ENCODE measurements at regions not wholly inside any gene's neighbourhood (a gene's known extent, or its start where the extent isn't known, plus 50 kb on each side); places are given as distances from the start of the nearest gene placed in this dataset.

DNA sequence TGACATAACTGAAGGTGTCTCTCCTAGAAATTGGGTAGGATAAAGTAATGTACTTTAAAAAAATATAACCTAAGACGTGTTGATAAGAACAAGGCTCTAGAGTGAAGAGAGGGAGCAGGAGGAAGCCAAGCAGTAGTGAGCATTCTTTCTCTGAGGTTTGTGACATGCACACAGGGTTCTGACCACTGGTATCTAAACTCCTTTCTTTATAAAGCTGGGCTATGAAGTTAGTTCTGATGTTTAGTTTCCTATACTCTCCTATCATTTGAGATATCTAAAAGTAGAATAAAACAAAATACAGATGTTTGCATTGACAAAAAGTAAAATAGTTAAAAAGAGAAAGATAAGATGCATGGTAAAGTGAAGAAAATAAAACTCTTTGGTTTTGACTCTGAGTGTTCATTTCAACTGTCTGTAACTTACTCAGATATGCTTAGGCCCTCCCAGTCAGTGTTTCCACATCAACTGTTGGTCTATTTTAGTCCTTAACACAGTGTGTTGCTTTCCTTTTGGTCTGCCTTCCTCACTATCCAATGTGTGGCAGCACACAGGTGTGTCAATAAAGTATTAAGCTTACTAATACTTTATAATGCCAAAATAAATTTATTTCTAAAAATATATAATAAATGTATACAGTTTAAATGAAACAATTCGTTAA, 543.5 kb downstream of the PTPRC start:
- no peak for FAIRE-seq
- TF ChIP-seq, protein P1, sequence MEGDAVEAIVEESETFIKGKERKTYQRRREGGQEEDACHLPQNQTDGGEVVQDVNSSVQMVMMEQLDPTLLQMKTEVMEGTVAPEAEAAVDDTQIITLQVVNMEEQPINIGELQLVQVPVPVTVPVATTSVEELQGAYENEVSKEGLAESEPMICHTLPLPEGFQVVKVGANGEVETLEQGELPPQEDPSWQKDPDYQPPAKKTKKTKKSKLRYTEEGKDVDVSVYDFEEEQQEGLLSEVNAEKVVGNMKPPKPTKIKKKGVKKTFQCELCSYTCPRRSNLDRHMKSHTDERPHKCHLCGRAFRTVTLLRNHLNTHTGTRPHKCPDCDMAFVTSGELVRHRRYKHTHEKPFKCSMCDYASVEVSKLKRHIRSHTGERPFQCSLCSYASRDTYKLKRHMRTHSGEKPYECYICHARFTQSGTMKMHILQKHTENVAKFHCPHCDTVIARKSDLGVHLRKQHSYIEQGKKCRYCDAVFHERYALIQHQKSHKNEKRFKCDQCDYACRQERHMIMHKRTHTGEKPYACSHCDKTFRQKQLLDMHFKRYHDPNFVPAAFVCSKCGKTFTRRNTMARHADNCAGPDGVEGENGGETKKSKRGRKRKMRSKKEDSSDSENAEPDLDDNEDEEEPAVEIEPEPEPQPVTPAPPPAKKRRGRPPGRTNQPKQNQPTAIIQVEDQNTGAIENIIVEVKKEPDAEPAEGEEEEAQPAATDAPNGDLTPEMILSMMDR (IDR thresholded peaks at IDR 0.05; ENCODE audit: borderline replicate concordance, extremely low read depth, insufficient read depth) = no peak

DNA sequence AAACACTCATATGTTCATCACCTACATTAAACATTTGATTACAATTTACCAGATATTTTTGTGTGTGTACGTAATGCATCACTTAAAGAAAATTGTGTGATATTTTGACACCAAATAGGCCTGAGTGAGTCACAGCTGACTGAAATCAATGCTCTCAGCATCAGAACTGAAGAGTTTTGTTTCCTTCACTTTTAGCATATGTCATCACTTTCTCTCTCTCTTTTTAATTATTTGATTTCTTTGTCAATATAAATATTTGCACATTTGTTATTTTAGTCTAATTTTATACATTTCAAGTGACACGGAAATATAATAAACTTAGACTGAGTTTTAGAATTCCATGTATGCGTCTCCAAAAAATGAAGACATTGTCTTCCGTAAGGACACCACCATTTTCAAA, 545.3 kb downstream of the PTPRC start:
- no peak overlapping the region for H3K4me3 ChIP-seq (ENCODE audit: low read length in 3 of 3)
- no peaks in the 10 kb centered on the region for H3K9me3 ChIP-seq (ENCODE audit: control insufficient read depth in 2 of 3, insufficient read depth in 1 of 3, low read length in 3 of 3)
- TF ChIP-seq, protein P1 (IDR thresholded peaks at IDR 0.05; ENCODE audit: borderline replicate concordance, extremely low read depth, insufficient read depth) = no peak
- H3K4me1 ChIP-seq (ENCODE audit: control insufficient read depth in 2 of 3, insufficient read depth in 2 of 3, low read depth in 1 of 3, low read length in 3 of 3) = no peaks in the 10 kb centered on the region
- H3K27ac ChIP-seq (ENCODE audit: low read depth in 2 of 2, low read length in 2 of 2) = no peak overlapping the region
- no peaks in the 10 kb centered on the region for H3K27me3 ChIP-seq (ENCODE audit: control insufficient read depth, insufficient read depth, low read length)
- H3K9ac ChIP-seq (ENCODE audit: low read length in 3 of 3) = no peak overlapping the region
- H3K36me3 ChIP-seq (ENCODE audit: control insufficient read depth in 2 of 3, insufficient read depth in 3 of 3, low read length in 3 of 3) = no peaks in the 10 kb centered on the region
- peak; percentile 32 for FAIRE-seq
- DNase-seq = no peak
- intact Hi-C loops (cut with DNase I) = no loop called here

More for the DNA sequence above, 543.5 kb downstream of the PTPRC start:
- Histone ChIP-seq H3K4me1 (ENCODE audit: control insufficient read depth in 2 of 3, insufficient read depth in 2 of 3, low read depth in 1 of 3, low read length in 3 of 3) (no peaks in the 10 kb centered on the region), H3K27me3 (ENCODE audit: control insufficient read depth, insufficient read depth, low read length) (no peaks in the 10 kb centered on the region), H3K9ac (ENCODE audit: low read length in 3 of 3) (no peak overlapping the region), H3K36me3 (ENCODE audit: control insufficient read depth in 2 of 3, insufficient read depth in 3 of 3, low read length in 3 of 3) (no peaks in the 10 kb centered on the region), H3K27ac (ENCODE audit: low read depth in 2 of 2, low read length in 2 of 2) (no peak overlapping the region), H3K4me3 (ENCODE audit: low read length in 3 of 3) (no peak overlapping the region), H3K9me3 (ENCODE audit: control insufficient read depth in 2 of 3, insufficient read depth in 1 of 3, low read length in 3 of 3) (no peaks in the 10 kb centered on the region)
- DNase-seq = no peak
- intact Hi-C loops (cut with DNase I) = no loop called here

DNA sequence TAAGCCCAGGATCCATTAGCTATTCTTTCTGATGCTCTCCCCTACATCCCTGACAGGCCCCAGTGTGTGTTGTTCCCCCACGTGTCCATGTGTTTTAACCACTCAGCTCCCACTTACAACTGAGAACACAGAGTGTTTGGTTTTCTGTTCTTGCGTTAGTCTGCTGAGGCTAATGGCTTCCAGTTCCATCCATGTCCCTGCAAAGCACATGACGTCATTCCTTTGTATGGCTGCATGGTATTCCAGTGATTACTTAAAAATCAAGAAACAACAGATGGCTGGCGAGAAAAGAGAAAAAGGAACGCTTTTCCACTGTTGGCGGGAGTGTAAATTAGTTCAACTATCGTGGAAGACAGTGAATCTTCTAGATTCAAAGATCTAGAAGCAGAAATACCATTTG, 556.0 kb downstream of the PTPRC start:
- TF ChIP-seq, protein P1 (IDR thresholded peaks at IDR 0.05; ENCODE audit: borderline replicate concordance, extremely low read depth, insufficient read depth) = no peak
- H3K27ac ChIP-seq (ENCODE audit: low read depth in 2 of 2, low read length in 2 of 2) = no peak overlapping the region
- intact Hi-C loops (cut with DNase I) = no loop called here
- DNase-seq = no peak
- no peak overlapping the region for H3K9ac ChIP-seq (ENCODE audit: low read length in 3 of 3)
- no peaks in the 10 kb centered on the region for H3K4me1 ChIP-seq (ENCODE audit: control insufficient read depth in 2 of 3, insufficient read depth in 2 of 3, low read depth in 1 of 3, low read length in 3 of 3)
- no peaks in the 10 kb centered on the region for H3K27me3 ChIP-seq (ENCODE audit: control insufficient read depth, insufficient read depth, low read length)
- FAIRE-seq = no peak
- H3K4me3 ChIP-seq (ENCODE audit: low read length in 3 of 3) = no peak overlapping the region
- no peaks in the 10 kb centered on the region for H3K36me3 ChIP-seq (ENCODE audit: control insufficient read depth in 2 of 3, insufficient read depth in 3 of 3, low read length in 3 of 3)
- no peaks in the 10 kb centered on the region for H3K9me3 ChIP-seq (ENCODE audit: control insufficient read depth in 2 of 3, insufficient read depth in 1 of 3, low read length in 3 of 3)

DNA sequence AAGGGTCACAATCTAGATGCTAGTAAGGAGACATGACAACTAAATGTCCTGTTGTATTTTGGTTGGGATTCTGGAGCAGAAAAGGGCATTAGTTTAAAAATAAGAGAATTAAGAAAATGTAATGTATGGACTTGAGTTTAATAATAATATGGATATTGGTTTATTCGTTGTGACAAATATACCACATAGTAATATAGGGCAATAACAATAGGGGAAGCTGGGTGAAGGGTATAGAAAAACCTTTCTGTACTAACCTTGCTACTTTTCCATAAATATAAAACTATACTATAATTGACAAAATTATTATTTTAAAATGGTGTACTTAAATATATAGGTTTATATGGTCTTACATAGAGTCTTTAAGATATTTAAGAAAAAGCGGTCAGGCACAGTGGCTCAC, 558.9 kb downstream of the PTPRC start:
- no peaks in the 10 kb centered on the region for H3K9me3 ChIP-seq (ENCODE audit: control insufficient read depth in 2 of 3, insufficient read depth in 1 of 3, low read length in 3 of 3)
- FAIRE-seq (no peak), DNase-seq (no peak)
- H3K36me3 ChIP-seq (ENCODE audit: control insufficient read depth in 2 of 3, insufficient read depth in 3 of 3, low read length in 3 of 3) = no peaks in the 10 kb centered on the region
- TF ChIP-seq, protein P1 (IDR thresholded peaks at IDR 0.05; ENCODE audit: borderline replicate concordance, extremely low read depth, insufficient read depth) = no peak
- intact Hi-C loops (cut with DNase I) = no loop called here
- no peak overlapping the region for H3K27ac ChIP-seq (ENCODE audit: low read depth in 2 of 2, low read length in 2 of 2)
- no peaks in the 10 kb centered on the region for H3K27me3 ChIP-seq (ENCODE audit: control insufficient read depth, insufficient read depth, low read length)
- no peaks in the 10 kb centered on the region for H3K4me1 ChIP-seq (ENCODE audit: control insufficient read depth in 2 of 3, insufficient read depth in 2 of 3, low read depth in 1 of 3, low read length in 3 of 3)
- H3K9ac ChIP-seq (ENCODE audit: low read length in 3 of 3) = no peak overlapping the region
- no peak overlapping the region for H3K4me3 ChIP-seq (ENCODE audit: low read length in 3 of 3)

All from kidney (tissue), 13 donors.